Central memory CD4-positive, alpha-beta T cell (primary cell): ENCODE measurements at regions not wholly inside any gene's neighbourhood (a gene's known extent, or its start where the extent isn't known, plus 50 kb on each side); places are given as distances from the start of the nearest gene placed in this dataset.
"Not testable (repeated sequence)": the region's sequence is repeated elsewhere in the genome, so short reads cannot be mapped to it uniquely, and the experiment has no call there.

Experiments
- DNase-seq: peaks from one replicate; pipeline ENCODE4 v3.0.0; 2022

DNA sequence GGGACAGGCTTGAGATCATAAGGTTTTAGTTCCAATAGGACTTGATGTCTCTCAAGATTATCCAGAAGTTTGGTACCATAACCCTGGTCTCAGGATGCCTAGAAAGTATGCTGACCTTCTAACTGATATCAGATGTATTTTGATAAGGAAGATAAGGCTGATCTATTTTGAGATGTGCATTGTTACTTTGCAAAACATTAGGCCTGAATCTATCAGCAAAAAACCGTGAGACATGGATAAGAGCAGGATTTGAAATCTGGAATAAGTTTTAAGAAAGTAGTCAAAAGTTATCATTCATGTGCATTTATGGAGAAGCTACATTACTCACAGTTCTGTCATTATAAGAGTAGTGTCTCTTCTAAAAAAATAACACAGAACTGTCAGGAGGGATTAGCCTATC, 467.1 kb upstream of the HS3ST1 start:
- DNase-seq, result no peak

DNA sequence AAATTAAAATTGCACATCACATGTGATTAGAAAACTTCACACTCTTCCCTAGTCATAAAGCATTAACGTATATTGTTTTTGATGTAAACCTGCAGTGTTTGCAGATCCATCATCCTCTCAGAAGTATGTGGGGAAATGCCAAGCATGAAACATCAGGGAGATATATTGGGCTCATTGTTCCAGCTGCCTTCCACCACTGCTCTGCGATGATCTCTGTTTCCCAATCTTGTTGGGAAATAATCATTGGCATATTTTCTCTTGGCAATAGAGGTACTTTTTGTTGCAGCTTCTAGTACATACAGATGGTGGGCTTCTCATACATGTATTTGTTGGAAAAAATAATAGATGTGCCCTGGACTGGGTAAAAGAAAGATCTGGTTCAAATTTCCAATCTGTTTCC, 466.3 kb upstream of the HS3ST1 start:
- no peak for DNase-seq

DNA sequence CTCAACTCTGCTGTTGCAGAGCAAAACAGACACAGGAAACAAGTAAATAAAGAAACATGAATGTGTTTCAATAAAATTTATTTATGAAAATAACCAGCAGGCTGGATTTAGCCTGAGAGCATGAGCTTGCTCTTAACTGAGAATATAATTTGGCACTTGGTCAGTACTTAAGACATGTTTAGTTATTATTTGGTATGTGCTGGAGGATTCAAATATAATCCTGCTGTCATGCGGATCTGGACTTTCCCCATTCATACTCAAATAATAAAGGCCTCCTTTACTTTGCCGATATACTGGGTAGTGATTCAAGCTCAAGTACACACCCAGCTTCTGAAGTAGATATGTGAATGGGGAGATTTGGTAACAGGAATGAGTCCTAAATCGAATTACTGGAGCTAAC, 465.5 kb upstream of the HS3ST1 start:
- no peak for DNase-seq

DNA sequence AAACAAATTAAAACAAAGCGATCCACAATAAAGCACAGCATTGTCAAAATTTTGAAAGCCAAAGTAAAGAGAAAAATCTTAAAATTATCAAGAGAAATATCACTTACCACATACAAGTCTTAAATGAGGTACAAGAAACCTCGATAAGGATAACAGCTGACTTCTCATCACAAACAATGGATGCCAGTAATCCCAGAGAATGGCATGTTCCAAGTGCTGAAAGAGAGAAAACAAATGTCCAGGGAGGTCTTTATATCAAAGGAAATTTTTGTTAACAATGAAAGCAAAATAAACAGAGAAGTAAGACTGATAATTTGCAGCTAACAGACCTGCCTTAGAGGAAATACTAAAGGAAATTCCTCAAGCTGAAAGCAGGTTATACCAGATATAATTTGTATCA, 460.4 kb upstream of the HS3ST1 start:
- no peak for DNase-seq

DNA sequence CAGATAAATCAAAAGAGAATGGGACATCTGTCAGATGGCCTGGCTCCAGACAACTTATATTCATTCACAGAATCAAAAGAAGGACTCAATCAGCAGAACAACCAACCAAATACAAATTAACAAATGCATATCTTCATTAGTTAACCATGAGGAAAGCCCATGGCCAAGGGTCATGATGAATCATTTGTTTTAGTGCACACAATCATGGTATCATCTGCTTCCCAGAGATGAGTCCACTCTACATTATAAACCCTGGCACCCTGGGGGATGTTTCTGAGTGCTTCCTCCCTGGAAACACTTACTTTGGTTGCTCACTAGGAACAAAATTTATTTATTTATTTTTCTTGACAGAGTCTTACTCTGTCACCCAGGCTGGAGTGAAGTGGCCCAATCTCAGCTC, 453.3 kb upstream of the HS3ST1 start:
- DNase-seq, result no peak

DNA sequence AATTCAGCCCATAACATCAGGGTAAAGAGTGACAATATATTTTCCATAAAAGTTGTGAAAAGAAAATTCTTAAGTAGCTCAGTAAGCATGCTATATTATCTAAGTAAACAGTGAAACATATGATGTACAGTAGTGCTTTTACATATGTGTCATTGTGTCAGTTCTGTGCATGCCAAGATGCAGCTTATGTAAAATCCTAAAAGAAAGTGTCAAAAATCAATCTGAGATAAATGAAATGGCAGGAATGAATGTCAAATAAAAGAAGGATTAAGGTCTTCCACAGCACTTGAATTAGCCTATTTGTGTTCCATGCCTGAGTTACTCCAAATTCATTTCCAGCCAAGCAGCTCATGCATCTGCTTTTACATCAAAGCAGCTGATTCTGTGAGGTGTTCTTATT, 452.7 kb upstream of the HS3ST1 start:
- DNase-seq, result no peak

DNA sequence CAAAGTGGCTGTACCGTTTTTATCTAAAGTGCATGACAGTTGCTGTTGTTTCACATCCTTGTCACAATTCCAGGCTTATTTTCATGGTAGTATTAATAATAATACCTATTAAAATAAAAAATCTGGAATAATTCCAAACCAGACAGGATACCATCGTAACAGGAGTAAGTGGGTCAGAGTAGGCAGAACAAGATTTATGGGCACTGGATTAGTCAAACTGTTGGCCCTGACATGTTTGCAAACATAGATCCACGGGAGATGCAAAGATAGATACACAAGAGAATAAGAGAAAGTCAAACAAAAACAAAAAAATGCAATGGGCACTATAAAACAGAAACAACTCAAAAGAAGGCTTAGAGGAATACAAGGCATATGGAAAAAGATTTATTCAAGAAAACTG, 449.5 kb upstream of the HS3ST1 start:
- no peak for DNase-seq

DNA sequence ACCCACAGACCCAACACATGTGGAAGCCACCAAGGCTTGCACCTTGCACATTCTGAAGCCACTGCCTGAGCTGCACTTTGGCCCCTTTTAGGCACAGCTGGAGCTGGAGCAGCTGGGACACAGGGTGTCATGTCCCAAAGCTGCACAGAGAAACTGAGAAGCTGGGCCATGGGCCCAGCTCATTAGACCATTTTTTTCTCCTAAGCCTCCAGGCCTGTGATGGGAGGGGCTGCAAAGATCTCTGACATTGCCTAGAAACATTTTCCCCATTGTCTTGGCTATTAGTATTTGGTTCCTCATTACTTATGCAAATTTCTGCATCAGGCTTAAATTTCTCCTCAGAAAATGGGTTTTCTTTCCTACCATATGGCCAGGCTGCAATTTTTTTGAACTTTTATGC, 447.4 kb upstream of the HS3ST1 start:
- DNase-seq, result no peak

DNA sequence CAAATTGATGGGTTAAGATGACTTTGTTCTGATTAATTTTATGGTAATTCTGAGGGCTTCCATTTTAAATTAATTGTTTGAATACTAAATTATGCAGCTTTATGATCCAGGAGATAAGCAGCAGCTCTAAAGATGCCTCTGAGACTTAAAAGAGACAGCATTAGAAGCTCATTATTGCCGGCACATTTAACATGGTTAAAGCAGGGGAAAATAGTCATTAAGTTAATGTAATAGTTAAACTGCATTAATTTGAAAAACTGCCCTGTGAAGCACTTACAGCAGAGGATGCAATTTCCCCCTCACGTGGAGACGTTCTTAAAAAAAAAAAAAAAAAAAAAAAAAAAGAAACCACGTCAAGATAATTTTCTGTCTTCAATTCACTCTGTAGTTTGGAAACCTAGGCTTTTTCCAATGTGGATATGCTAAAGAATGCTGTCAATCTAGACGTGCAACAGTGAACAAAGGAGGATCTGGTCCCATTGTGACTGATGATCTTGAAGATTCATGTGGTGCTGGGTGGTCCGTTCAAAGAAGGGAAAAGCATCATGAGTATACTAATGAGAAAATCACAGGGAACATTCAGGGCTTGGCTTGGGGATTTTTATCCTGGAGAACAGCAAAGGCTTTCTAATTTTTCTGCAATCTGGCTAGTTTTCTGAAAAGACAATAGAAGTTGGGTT, 440.6 kb upstream of the HS3ST1 start:
- no peak for DNase-seq

DNA sequence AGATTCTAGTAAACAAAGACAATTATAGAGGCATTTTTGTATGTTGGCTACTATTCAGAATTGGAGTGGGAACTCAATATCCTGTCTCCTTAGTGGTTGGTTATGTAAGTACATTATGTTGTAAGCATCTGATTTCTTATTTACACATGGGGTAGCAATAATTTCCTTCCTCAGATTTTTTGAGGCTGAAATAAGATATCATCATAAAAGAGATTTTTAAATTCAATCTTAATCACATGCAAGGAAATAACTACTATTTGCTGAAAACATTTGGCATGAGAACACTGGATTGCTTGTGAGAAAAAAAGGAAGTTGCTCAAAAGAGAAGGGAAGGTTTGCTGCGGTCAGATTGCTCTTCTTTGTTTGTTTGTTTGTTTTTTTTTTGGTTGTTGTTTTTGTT, 437.7 kb upstream of the HS3ST1 start:
- DNase-seq, result no peak

DNA sequence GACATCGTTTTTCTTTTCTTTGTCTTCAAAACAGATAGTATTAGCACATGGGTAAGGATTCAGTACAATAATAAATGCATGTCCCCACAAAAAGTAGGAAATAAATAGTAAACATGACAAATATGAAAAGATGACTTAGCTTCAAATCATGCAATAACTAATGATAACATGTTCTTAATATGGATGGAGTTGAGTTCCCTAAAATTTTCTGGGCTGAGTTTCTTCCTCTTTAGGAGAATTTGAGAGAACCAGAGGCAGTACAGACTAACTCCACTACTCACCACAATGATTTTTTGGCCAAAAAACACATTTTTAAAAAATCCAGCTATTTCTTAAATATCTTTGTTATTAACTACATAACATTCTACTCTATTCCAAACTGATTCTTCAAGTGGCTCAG, 432.3 kb upstream of the HS3ST1 start:
- no peak for DNase-seq

DNA sequence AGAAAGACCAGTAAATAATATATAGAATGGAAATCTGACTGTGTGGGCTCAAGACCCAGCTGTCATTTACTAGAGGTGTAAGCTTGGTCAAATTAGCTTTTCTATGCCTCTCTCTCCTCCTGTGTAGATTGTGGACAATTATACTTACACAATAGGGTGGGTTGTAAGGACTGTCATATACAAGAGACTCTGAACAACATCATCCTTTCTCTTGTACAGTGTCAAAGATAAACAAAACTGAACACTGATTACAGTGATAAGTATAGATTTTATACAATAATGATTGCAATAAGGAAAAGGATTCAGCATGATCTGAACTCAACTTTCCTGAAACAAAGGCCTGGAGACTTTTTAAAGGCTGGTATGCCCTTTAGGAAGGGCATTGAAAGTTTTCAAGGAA, 429.2 kb upstream of the HS3ST1 start:
- no peak for DNase-seq

DNA sequence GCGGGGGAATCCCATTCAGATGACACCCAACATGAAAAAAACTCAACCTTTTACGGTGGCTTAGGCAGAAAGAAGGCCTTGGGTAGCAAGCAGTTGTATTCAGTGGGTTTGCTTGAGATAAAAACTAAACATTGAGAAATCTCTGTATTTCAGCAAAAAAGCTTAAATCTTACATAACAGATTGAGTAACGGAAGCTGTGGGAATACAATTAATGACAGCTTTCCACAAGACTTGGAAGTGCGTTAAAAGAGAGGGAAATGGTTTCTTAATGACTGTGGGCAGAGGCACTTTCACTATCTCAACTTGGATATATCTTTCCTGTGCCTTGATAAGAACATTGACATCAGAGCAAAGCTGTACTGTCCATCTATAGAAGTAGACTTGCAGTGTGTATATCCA, 418.5 kb upstream of the HS3ST1 start:
- no peak for DNase-seq

DNA sequence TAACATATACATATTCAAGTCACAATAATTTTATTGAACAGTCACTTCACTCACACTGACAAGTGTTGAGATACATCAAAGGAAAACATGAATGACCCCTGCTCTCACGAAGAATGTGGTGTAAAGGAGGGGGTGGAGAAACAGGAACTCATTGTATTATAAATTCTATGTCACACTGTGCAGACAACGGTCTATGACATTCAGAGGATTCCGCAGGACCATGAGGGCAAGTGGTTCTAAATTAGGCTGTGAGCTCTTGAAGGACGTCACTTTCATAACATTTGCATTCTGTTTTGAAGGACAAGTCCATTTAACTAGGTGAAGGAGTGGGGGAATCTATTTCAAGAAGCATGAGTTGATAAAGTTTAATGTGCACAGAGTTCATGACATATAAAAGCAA, 415.2 kb upstream of the HS3ST1 start:
- DNase-seq, result no peak

DNA sequence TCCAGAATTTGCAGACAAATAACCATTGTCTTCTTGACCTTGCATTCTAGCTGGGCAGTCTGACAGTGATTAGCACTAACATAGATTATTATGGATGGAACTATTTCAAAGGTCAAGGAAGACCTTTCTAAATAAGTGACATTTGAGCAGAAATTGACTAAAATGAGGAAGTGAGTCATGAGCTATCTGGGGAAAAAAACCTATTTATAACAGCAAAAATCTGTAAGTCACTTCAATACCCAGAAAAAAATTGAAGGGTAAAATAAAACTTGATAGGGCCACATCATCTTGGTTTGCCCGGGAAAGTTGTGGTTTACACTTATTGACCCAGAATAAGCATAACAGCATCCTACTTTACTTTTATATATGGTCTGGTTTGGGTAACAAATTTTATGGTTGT, 414.6 kb upstream of the HS3ST1 start:
- DNase-seq, result no peak

DNA sequence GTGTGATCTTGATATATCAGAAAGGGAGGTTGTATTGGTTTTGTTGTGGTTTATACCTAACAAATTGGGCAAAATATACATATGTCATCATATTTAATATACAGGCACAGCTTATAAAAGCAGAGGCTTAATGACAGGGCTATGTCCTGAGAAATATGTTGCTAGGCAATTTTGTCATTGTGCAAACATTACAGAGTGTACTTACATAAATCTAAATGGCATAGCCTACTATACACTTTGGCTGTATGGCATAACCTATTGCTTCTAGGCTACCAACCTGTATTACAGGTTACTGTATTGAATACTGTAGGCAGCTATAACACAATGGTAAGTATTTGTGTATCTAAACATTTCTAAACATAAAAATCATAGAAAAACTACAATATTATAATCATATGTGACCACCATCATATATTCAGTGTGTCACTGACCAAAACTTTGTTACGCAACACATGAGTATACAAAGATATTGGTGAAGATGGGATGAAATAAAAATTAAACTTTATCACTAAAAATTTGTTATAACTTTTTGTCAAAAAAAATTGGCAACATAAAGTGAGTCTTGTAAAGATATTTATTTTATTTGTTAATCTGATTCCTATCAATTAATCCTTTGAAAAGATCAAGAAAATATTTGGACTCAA, 414.0 kb upstream of the HS3ST1 start:
- no peak for DNase-seq

DNA sequence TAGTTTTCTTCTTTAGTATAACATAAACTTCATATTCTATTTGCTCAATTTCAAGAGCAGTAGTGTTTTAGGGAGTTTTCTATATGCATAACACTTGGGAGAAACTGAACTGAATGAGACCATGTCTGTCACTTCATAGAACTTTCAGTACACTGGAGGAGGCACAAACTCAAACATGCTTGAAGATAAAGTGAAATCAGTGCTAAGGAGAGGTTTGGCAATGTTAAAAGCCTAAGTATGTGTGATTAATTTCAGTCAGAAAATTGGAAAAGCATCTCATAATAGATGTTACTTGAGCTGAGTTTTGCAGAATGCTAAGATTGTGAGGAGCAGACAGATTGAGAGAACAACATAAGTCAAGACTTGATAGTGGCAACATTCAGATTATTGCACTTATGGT, 411.2 kb upstream of the HS3ST1 start:
- DNase-seq, result no peak

DNA sequence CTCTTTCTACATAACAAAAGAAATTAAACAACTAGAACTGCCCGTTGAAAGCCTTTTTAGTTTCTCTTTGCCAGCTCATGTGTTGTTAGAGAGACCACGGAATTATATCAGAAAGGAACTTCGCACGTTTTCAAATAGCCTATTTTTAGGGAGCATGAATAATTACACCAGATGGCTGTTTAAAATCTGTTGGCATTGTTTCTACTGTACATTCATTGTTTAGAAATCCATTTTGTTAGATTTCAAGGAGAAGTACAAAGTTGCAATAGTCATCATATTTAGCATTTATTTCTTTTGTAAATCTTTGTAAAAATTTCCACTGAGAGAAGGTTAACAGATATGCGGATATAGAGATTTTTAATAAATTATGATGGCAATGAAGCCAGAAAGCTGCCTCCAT, 403.0 kb upstream of the HS3ST1 start:
- DNase-seq, result no peak

DNA sequence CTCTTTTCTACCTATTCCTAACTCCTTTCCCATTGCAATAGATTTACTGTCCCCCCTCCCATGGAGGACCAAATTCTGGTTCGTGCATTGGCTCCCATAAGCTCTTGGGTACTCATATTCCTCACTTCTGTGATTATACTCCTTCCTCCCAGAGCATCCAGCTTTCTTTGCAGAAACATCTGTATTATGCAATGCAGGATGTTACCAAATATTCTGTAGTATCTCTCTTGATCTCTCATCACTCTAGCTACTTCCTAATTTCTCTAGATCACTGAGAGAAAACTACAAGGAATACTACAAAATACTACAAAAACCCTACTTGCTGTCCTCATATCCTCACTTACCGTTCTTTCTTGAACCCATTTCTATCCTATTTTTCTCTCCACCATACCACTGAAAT, 395.9 kb upstream of the HS3ST1 start:
- no peak for DNase-seq

DNA sequence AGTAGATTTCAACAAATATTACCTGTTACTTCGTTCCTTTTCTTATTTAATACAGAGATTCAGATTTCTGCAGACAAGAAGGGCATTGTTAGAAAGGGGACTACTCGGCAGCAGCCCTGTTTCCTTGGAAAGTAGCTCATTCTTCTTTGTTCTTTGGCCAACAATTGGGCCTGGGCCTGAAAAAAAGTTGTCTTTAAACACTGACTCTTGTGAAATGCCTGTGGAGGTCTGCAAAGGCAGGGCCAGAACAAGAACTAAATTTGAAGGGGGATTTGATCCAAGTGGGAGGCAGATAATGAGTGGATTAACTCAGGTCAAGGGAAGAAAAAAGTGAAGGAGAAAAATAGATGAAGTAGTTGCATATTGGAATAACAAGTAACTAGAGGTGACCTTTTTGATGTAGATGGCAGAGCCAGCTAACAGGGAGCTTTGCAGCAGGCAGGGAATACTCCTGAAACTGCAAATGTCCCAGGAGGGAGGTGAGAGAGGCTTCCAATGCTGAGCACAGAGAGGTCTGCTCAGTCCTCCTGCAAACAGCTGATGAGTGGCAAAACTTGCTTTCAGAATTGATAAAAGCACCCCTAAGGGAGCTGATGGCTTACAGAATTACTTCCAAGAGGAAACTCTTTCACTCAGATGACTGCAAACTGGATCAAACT, 393.2 kb upstream of the HS3ST1 start:
- no peak for DNase-seq

DNA sequence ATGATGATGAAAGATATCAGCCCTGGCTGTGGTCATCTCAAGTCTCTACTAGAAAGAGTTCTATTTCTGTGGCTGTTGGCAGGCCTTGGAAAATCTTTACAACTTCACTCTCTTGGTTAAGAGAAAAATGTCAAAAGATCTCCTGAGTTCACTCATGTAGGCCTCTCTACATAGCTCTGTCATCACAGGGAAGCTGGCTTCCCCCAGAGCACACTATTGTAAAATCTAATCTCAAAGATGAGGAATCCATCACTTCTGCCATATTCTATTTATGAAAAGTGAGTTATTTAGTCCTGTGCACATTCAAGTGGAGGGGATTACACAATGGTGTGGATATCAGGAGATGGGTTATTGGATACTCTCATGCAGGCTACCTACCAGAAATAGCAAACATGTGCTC, 388.4 kb upstream of the HS3ST1 start:
- no peak for DNase-seq

DNA sequence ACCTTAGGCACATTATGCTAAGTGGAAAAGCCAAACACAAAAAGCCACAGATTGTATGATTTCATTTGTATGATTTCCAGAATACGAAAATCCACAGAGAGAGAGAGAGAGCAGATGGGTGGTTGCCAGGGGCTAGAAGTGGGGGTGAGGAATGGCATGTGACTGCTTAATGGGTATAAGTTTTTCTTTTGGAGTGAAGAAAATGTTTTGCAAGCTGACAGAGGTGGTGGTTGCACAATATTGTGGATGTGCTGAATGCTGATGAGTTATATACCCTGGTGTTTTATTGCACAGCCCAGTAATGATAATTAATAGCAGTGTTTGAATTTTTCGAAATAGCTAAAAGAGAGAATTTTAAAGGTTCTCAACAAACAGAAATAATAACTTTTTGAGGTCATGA, 386.1 kb upstream of the HS3ST1 start:
- no peak for DNase-seq

DNA sequence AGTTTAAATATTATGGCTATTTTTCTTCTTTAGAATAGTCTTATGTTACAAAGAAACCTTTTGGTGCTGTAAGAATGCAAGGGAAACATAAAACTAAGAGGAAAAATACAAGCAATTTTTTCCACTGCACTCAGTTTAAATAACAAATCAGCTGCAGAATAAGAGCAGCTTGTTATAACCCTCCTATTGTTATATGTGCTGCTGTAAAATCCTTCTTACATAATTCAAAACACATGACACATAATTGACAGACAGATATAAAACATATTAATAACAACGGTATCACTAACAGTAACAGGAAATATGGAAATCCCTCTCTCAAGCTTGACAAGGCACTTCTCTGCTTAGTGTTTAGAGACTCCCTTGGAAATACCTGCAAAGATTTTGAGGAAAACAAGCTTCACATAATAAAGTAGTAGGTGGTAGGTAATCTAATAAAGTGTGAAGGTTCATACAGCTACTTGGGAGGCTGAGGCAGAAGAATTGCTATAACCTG, 385.3 kb upstream of the HS3ST1 start:
- no peak for DNase-seq

DNA sequence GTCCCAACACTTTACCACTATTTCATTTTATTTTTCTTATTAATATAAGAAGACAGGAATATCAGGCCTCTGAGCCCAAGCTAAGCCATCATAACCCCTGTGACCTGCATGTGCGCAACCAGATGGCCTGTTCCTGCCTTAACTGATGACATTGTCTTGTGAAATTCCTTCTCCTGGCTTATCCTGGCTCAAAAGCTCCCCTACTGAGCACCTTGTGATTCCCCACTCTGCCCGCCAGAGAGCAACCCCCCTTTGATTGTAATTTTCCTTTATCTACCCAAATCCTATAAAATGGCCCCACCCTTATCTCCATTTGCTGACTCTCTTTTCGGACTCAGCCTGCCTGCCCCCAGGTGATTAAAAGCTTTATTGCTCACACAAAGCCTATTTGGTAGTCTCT, 382.8 kb upstream of the HS3ST1 start:
- not testable (repeated sequence) for DNase-seq
